Fibroblast of skin of right quadriceps (primary cell): ENCODE measurements at regions not wholly inside any gene's neighbourhood (a gene's known extent, or its start where the extent isn't known, plus 50 kb on each side); places are given as distances from the start of the nearest gene placed in this dataset.

ENCODE experiments used
- DNase-seq: peaks from one replicate; pipeline ENCODE4 v3.0.0-alpha.2; 2013

- DNase-seq, result no peak
Observed at GRCh38 chr22:47600791-47601625, 838.6 kb downstream of the TBC1D22A start.

- no peak for DNase-seq
Observed at GRCh38 chr22:47600281-47600680, 837.8 kb downstream of the TBC1D22A start.

GRCh38 chr22:47599753-47600152, 837.3 kb downstream of the TBC1D22A start:
- DNase-seq, result no peak

- DNase-seq, result no peak
Observed at GRCh38 chr22:47598864-47599263, 836.4 kb downstream of the TBC1D22A start.

GRCh38 chr22:47597041-47597440, 834.6 kb downstream of the TBC1D22A start:
- no peak for DNase-seq

- DNase-seq, result no peak
Observed at GRCh38 chr22:47596176-47596690, 833.8 kb downstream of the TBC1D22A start.

- no peak for DNase-seq
Observed at GRCh38 chr22:47594836-47595521, 832.5 kb downstream of the TBC1D22A start.

- no peak for DNase-seq
Observed at GRCh38 chr22:47593911-47594311, 831.5 kb downstream of the TBC1D22A start.

GRCh38 chr22:47593291-47593690, 830.8 kb downstream of the TBC1D22A start:
- DNase-seq, result no peak

GRCh38 chr22:47592791-47593190, 830.3 kb downstream of the TBC1D22A start:
- DNase-seq, result no peak

GRCh38 chr22:47591709-47592108, 829.3 kb downstream of the TBC1D22A start:
- no peak for DNase-seq

GRCh38 chr22:47591016-47591415, 828.6 kb downstream of the TBC1D22A start:
- no peak for DNase-seq

GRCh38 chr22:47589271-47590250, 827.1 kb downstream of the TBC1D22A start:
- DNase-seq, result no peak

GRCh38 chr22:47588578-47588960, 826.1 kb downstream of the TBC1D22A start:
- DNase-seq, result no peak

GRCh38 chr22:47587861-47588577, 825.6 kb downstream of the TBC1D22A start:
- DNase-seq, result no peak

GRCh38 chr22:47587361-47587760, 824.9 kb downstream of the TBC1D22A start:
- no peak for DNase-seq

GRCh38 chr22:47586946-47587345, 824.5 kb downstream of the TBC1D22A start:
- no peak for DNase-seq

- no peak for DNase-seq
Observed at GRCh38 chr22:47586038-47586437, 823.6 kb downstream of the TBC1D22A start.

GRCh38 chr22:47583959-47584562, 821.6 kb downstream of the TBC1D22A start:
- DNase-seq, result no peak

GRCh38 chr22:47582067-47582466, 819.6 kb downstream of the TBC1D22A start:
- no peak for DNase-seq

GRCh38 chr22:47580121-47580520, 817.7 kb downstream of the TBC1D22A start:
- DNase-seq, result no peak

GRCh38 chr22:47576908-47577307, 814.5 kb downstream of the TBC1D22A start:
- no peak for DNase-seq
